ENCODE measurements at regions not wholly inside any gene's neighbourhood (a gene's known extent, or its start where the extent isn't known, plus 50 kb on each side); places are given as distances from the start of the nearest gene placed in this dataset.

DNA sequence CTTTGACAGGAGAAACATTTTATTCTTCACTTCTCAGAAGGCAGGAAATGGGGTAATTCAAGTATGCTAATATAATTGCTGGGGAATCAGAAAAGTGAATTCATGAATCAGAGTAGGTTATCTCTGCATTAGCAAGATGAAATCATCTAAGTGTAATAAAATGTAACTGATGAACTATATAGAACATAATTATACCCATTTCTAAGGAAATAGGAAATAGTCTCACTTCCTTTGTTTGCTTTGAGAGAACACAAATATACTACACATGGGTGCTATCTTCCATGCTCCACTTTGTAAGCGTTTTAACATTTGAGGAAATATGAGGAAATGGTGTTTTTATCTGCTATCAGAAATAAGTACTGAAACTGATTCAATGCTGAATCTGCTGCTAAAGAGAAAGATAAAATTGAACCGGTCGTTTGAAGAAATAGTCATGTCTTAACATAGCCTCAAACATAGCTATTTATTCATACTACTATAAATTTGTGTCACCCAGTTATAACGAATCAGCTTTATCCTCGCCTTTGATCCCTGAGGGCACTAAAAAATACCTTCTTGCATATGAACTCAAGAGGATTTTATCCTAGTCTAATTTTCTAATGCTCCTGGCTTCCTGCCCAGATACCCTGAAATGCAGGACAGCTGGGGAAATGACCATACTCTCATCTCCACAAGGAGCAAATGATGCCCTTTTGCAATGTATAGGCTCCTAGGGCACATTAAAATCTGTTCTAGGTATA is 696.0 kb downstream of the C12orf50 start:
- TF ChIP-seq, protein P1, sequence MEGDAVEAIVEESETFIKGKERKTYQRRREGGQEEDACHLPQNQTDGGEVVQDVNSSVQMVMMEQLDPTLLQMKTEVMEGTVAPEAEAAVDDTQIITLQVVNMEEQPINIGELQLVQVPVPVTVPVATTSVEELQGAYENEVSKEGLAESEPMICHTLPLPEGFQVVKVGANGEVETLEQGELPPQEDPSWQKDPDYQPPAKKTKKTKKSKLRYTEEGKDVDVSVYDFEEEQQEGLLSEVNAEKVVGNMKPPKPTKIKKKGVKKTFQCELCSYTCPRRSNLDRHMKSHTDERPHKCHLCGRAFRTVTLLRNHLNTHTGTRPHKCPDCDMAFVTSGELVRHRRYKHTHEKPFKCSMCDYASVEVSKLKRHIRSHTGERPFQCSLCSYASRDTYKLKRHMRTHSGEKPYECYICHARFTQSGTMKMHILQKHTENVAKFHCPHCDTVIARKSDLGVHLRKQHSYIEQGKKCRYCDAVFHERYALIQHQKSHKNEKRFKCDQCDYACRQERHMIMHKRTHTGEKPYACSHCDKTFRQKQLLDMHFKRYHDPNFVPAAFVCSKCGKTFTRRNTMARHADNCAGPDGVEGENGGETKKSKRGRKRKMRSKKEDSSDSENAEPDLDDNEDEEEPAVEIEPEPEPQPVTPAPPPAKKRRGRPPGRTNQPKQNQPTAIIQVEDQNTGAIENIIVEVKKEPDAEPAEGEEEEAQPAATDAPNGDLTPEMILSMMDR (IDR thresholded peaks at IDR 0.05; ENCODE audit: low read length): no peak
- TF ChIP-seq EZH2 (IDR thresholded peaks at IDR 0.05; ENCODE audit: borderline replicate concordance, low read length): no peak

Data from OCI-LY1 (cell line).